ENCODE measurements at regions not wholly inside any gene's neighbourhood (a gene's known extent, or its start where the extent isn't known, plus 50 kb on each side); places are given as distances from the start of the nearest gene placed in this dataset.

- TF ChIP-seq EZH2 (IDR thresholded peaks at IDR 0.05; ENCODE audit: borderline replicate concordance) (no peak), EZH2phosphoT487 (IDR thresholded peaks at IDR 0.05; ENCODE audit: low read depth, severe bottlenecking, unreplicated experiment) (no peak), CTCF (IDR thresholded peaks at IDR 0.05; ENCODE audit: poor library complexity) (no peak)
Measured at GRCh38 chr11:112361396-112361795, 100.7 kb upstream of the PLET1 start.

Measured in hepatocyte (in vitro differentiated cells).